ENCODE measurements at regions not wholly inside any gene's neighbourhood (a gene's known extent, or its start where the extent isn't known, plus 50 kb on each side); places are given as distances from the start of the nearest gene placed in this dataset.

DNA sequence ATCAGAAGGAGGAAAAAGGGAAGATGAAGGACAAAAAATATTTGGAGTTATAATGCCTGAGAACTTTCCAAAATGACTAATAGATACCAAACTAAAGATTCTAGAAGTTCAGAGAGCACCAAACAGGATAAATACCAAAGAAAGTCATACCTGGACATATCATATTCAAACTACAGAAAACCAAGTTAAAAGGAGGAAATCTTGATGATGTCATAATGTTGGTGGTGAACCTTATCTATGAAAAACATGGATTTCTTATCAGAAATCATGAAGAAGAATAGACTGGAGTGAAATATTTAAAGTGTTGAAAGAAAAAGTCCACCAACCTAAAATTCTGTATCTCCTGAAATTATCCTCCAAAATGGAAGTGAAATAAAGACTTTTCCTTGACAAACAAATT is 389.2 kb downstream of the JRKL start (continued):
- TF ChIP-seq, protein P1, sequence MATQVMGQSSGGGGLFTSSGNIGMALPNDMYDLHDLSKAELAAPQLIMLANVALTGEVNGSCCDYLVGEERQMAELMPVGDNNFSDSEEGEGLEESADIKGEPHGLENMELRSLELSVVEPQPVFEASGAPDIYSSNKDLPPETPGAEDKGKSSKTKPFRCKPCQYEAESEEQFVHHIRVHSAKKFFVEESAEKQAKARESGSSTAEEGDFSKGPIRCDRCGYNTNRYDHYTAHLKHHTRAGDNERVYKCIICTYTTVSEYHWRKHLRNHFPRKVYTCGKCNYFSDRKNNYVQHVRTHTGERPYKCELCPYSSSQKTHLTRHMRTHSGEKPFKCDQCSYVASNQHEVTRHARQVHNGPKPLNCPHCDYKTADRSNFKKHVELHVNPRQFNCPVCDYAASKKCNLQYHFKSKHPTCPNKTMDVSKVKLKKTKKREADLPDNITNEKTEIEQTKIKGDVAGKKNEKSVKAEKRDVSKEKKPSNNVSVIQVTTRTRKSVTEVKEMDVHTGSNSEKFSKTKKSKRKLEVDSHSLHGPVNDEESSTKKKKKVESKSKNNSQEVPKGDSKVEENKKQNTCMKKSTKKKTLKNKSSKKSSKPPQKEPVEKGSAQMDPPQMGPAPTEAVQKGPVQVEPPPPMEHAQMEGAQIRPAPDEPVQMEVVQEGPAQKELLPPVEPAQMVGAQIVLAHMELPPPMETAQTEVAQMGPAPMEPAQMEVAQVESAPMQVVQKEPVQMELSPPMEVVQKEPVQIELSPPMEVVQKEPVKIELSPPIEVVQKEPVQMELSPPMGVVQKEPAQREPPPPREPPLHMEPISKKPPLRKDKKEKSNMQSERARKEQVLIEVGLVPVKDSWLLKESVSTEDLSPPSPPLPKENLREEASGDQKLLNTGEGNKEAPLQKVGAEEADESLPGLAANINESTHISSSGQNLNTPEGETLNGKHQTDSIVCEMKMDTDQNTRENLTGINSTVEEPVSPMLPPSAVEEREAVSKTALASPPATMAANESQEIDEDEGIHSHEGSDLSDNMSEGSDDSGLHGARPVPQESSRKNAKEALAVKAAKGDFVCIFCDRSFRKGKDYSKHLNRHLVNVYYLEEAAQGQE (IDR thresholded peaks at IDR 0.05): no peak
- TF ChIP-seq GABPA (IDR thresholded peaks at IDR 0.05 in 1 of 2, conservative IDR thresholded peaks at IDR 0.05 in 1 of 2) (no peak), TAF1 (conservative IDR thresholded peaks at IDR 0.05) (no peak), HNF4G (IDR thresholded peaks at IDR 0.05) (no peak)

DNA sequence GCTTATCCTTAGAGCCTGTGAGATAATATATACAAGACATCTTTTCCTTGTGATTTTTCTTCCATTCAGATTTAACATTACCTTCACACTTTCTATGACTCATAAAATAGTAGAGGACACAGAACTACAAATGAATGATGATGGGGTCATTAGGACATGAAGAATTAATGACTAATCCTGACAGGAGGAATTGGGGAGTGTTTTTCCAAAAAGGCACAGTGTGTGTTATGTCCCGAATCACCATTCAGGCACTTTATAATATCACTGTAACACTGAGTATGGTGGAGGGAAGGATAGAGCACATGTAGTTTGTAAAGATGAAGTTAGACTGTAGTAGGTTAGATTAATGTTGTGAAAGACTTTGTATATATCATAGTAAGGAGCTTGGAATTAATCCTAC is 391.3 kb downstream of the JRKL start:
- TF ChIP-seq, protein P2, sequence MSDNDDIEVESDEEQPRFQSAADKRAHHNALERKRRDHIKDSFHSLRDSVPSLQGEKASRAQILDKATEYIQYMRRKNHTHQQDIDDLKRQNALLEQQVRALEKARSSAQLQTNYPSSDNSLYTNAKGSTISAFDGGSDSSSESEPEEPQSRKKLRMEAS (IDR thresholded peaks at IDR 0.05): no peak
- TF ChIP-seq SP1 (IDR thresholded peaks at IDR 0.05) (no peak), HNF4G (IDR thresholded peaks at IDR 0.05) (no peak), JUND (IDR thresholded peaks at IDR 0.05) (no peak)
- TF ChIP-seq, protein P3, sequence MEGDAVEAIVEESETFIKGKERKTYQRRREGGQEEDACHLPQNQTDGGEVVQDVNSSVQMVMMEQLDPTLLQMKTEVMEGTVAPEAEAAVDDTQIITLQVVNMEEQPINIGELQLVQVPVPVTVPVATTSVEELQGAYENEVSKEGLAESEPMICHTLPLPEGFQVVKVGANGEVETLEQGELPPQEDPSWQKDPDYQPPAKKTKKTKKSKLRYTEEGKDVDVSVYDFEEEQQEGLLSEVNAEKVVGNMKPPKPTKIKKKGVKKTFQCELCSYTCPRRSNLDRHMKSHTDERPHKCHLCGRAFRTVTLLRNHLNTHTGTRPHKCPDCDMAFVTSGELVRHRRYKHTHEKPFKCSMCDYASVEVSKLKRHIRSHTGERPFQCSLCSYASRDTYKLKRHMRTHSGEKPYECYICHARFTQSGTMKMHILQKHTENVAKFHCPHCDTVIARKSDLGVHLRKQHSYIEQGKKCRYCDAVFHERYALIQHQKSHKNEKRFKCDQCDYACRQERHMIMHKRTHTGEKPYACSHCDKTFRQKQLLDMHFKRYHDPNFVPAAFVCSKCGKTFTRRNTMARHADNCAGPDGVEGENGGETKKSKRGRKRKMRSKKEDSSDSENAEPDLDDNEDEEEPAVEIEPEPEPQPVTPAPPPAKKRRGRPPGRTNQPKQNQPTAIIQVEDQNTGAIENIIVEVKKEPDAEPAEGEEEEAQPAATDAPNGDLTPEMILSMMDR (IDR thresholded peaks at IDR 0.05; ENCODE audit: low read depth, low read length, missing input control): no peak
- H3K36me3 ChIP-seq (ENCODE audit: control insufficient read depth in 4 of 4, insufficient read depth in 3 of 4, low read depth in 1 of 4, low read length in 3 of 4): no peaks in the 10 kb centered on the region
- WGBS: 24% methylated on average over 1 of the region's 1 CpG
- H3K27me3 ChIP-seq (ENCODE audit: control insufficient read depth in 4 of 4, insufficient read depth in 4 of 4, low read length in 3 of 4): peaks cover 0 to 4% (median 0%) of the 10 kb centered on the region in 4 donors
- no peaks in the 10 kb centered on the region for H3K4me1 ChIP-seq (ENCODE audit: control insufficient read depth in 4 of 4, insufficient read depth in 4 of 4, low read length in 3 of 4)
- H3K4me3 ChIP-seq (ENCODE audit: low read depth in 1 of 3, low read length in 3 of 3): no peak overlapping the region
- no peak overlapping the region for H3K27ac ChIP-seq (ENCODE audit: low read depth in 1 of 2, low read length in 2 of 2)
- no peak for DNase-seq (ENCODE audit: low spot score)
- no peak overlapping the region for H3K9ac ChIP-seq (ENCODE audit: low read depth in 1 of 2, low read length in 2 of 2)
- H3K9me3 ChIP-seq (ENCODE audit: control insufficient read depth in 4 of 4, low read length in 3 of 4): no peaks in the 10 kb centered on the region

GRCh38 chr11:96782632-96783031 is 392.8 kb downstream of the JRKL start:
- no peak for DNase-seq (ENCODE audit: low spot score)
- H3K36me3 ChIP-seq (ENCODE audit: control insufficient read depth in 4 of 4, insufficient read depth in 3 of 4, low read depth in 1 of 4, low read length in 3 of 4): no peaks in the 10 kb centered on the region
- H3K4me1 ChIP-seq (ENCODE audit: control insufficient read depth in 4 of 4, insufficient read depth in 4 of 4, low read length in 3 of 4): no peaks in the 10 kb centered on the region
- H3K9me3 ChIP-seq (ENCODE audit: control insufficient read depth in 4 of 4, low read length in 3 of 4): no peaks in the 10 kb centered on the region
- no peak overlapping the region for H3K27ac ChIP-seq (ENCODE audit: low read depth in 1 of 2, low read length in 2 of 2)
- no peak for TF ChIP-seq HNF4G (IDR thresholded peaks at IDR 0.05)
- no peak overlapping the region for H3K4me3 ChIP-seq (ENCODE audit: low read depth in 1 of 3, low read length in 3 of 3)
- no peak overlapping the region for H3K9ac ChIP-seq (ENCODE audit: low read depth in 1 of 2, low read length in 2 of 2)
- peaks cover 0 to 4% (median 0%) of the 10 kb centered on the region in 4 donors for H3K27me3 ChIP-seq (ENCODE audit: control insufficient read depth in 4 of 4, insufficient read depth in 4 of 4, low read length in 3 of 4)
- WGBS: 56% methylated on average over 2 of the region's 2 CpGs

- Histone ChIP-seq H3K9me3 (ENCODE audit: control insufficient read depth in 4 of 4, low read length in 3 of 4) (no peaks in the 10 kb centered on the region), H3K27me3 (ENCODE audit: control insufficient read depth in 4 of 4, insufficient read depth in 4 of 4, low read length in 3 of 4) (peaks cover 0 to 4% (median 0%) of the 10 kb centered on the region in 4 donors)
- WGBS: 71% methylated on average over 3 of the region's 3 CpGs
Observed at GRCh38 chr11:96783311-96783710, 393.5 kb downstream of the JRKL start.

More at GRCh38 chr11:96783311-96783710, 393.5 kb downstream of the JRKL start:
- no peaks in the 10 kb centered on the region for H3K4me1 ChIP-seq (ENCODE audit: control insufficient read depth in 4 of 4, insufficient read depth in 4 of 4, low read length in 3 of 4)
- TF ChIP-seq YY1 (IDR thresholded peaks at IDR 0.05) (no peak), TAF1 (conservative IDR thresholded peaks at IDR 0.05) (no peak), HNF4G (IDR thresholded peaks at IDR 0.05) (no peak), RAD21 (IDR thresholded peaks at IDR 0.05) (no peak), JUND (IDR thresholded peaks at IDR 0.05) (no peak), NR2F2 (IDR thresholded peaks at IDR 0.05) (no peak), FOXA2 (IDR thresholded peaks at IDR 0.05) (no peak)
- TF ChIP-seq, protein P1 (IDR thresholded peaks at IDR 0.05): no peak
- H3K27ac ChIP-seq (ENCODE audit: low read depth in 1 of 2, low read length in 2 of 2): no peak overlapping the region
- no peaks in the 10 kb centered on the region for H3K36me3 ChIP-seq (ENCODE audit: control insufficient read depth in 4 of 4, insufficient read depth in 3 of 4, low read depth in 1 of 4, low read length in 3 of 4)
- H3K9ac ChIP-seq (ENCODE audit: low read depth in 1 of 2, low read length in 2 of 2): no peak overlapping the region
- no peak overlapping the region for H3K4me3 ChIP-seq (ENCODE audit: low read depth in 1 of 3, low read length in 3 of 3)
- no peak for DNase-seq (ENCODE audit: low spot score)
